Heart right ventricle (tissue), 16 donors: ENCODE measurements at regions not wholly inside any gene's neighbourhood (a gene's known extent, or its start where the extent isn't known, plus 50 kb on each side); places are given as distances from the start of the nearest gene placed in this dataset.
"Not testable (repeated sequence)": the region's sequence is repeated elsewhere in the genome, so short reads cannot be mapped to it uniquely, and the experiment has no call there.

ENCODE experiments used
- ATAC-seq, 8 donors: fragments of 200-7000 bp; cut with Tn5 transposase; one replicate each; pipeline ENCODE4 v1.9.1; 2020; ENCODE audit warnings: mild to moderate bottlenecking in 8 of 8, moderate library complexity in 8 of 8, moderate number of reproducible peaks in 1 of 8
- DNase-seq, 2 donors: peaks; one replicate each; pipeline ENCODE4 v3.0.0-alpha.2; 2020
- H3K27ac ChIP-seq, 10 donors: fragments of 200-600 bp; sonication (generic) in 2 of 10; one replicate each; pipeline versions ENCODE4 v1.5.0 to v1.8.0; 2020 to 2022; ENCODE audit warnings: mild to moderate bottlenecking in 3 of 10
- H3K27me3 ChIP-seq, 7 donors: fragments of 200-600 bp; one replicate each; pipeline ENCODE4 v1.8.0; 2021 to 2022; ENCODE audit warnings: mild to moderate bottlenecking in 2 of 7
- H3K36me3 ChIP-seq, 9 donors: fragments of 200-600 bp; sonication (generic) in 1 of 9; one replicate each; pipeline versions ENCODE4 v1.5.0 to v1.8.0; 2020 to 2022; ENCODE audit warnings: mild to moderate bottlenecking in 2 of 9
- H3K4me1 ChIP-seq, 9 donors: fragments of 200-600 bp; sonication (generic) in 1 of 9; one replicate each; pipeline versions ENCODE4 v1.5.0 to v1.8.0; 2020 to 2022; ENCODE audit warnings: mild to moderate bottlenecking in 4 of 9
- H3K4me3 ChIP-seq, 10 donors: fragments of 200-600 bp; sonication (generic) in 2 of 10; one replicate each; pipeline versions ENCODE4 v1.5.0 to v1.8.0; 2020 to 2022; ENCODE audit warnings: mild to moderate bottlenecking in 7 of 10, moderate library complexity in 2 of 10
- H3K9me3 ChIP-seq, 11 donors: fragments of 200-600 bp in 10 of 11; sonication (generic) in 2 of 11; one replicate each; pipeline versions ENCODE4 v1.5.0 to v1.8.0; 2013 to 2022; ENCODE audit warnings: mild to moderate bottlenecking in 2 of 11, control low read depth in 1 of 11, moderate library complexity in 1 of 11
- CTCF ChIP-seq, 9 donors: fragments of 200-600 bp; sonication (generic) in 2 of 9; IDR thresholded peaks; one replicate each; pipeline versions ENCODE4 v1.5.0 to v1.8.0; 2021 to 2022; ENCODE audit warnings: antibody characterized with exemption in 9 of 9, mild to moderate bottlenecking in 5 of 9, moderate library complexity in 1 of 9
- WGBS, 2 donors: extraction: QIAGEN DNeasy Blood & Tissue Kit; methylation state at CpG; one replicate each; pipeline ENCODE4 v1.1.7; 2013; ENCODE audit warnings: inconsistent platforms in 1 of 2; 5-methylcytosine and 5-hydroxymethylcytosine counted together
- intact Hi-C, 10 donors: fragments of 100-400 bp; cut with DNase I; formaldehyde crosslinking; loops; one replicate each; pipeline versions ENCODE4 v1.11.1 to v1.14.2; 2022
- donor health status: Arrhythmogenic right ventricular cardiomyopathy.
- donor health status: ischemic (EF 13 %, LVEDD 7.1; RV severe dilation, severe dysfunction).
- donor health status: healthy with polysubstance abuse.
- donor health status: DM: no; HTN: yes; CAD: no.
- donor health status: DM: no; HTN: no; CAD: no.
- donor health status: ischemic (EF 25% LVEDD 6.9; RV normal size, moderate dysfunction).
- donor health status: ischemic (EF 25% LVEDD 5.7; RV mildly dilated, moderate dysfunction).
- donor health status: healthy.
- donor health status: DM: yes; HTN: yes; CAD: no.
- donor health status: Ischemic cardiomyopathy.
- donor health status: ischemic (EF 35%, LVEDD 5.7; RV mildly dilated, moderate dysfunction).
- donor health status: nonischemic (EF 11% LVEDD 7.7; RV severe dilation, severe dysfunction).
- donor health status: DM: yes; HTN: yes; CAD: no.
- donor health status: PGD.
- donor health status: ischemic (EF 29% LVEDD 5.4; RV normal size, mild dysfunction).
- donor health status: nonischemic (EF 23%, LVEDD 6.1; RV moderate dilation, normal function).

DNA sequence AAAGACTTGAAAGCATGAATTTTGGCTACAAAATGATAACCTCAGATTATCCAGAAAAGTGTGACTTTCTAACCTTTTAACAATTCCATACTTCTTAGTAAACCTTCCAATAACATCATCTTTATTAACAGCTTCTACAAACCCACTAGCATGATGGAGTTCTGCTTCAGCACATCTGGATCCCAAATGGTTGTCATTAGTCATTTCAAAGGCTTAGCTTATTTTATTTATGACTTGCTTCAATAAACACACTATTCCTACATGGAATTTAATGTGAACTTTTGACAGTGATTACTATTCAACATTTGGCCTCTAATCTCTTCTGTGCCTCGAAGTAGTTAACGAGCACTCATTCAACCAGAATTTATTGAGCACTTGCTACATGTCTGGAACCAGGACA, 808.3 kb downstream of the TSN start:
- Histone ChIP-seq H3K27me3 (no peaks in the 10 kb centered on the region), H3K4me1 (no peaks in the 10 kb centered on the region), H3K36me3 (no peaks in the 10 kb centered on the region), H3K9me3 (peaks cover 0 to 5% (median 0%) of the 10 kb centered on the region in 11 donors), H3K4me3 (no peak overlapping the region), H3K27ac (no peak overlapping the region)
- intact Hi-C loops: no loop called here
- DNase-seq (no peak), ATAC-seq (no peak)
- 84 to 93% methylated on average over 2 of the region's 2 CpGs for WGBS, 2 donors
- no peak for TF ChIP-seq CTCF (IDR thresholded peaks at IDR 0.05)

DNA sequence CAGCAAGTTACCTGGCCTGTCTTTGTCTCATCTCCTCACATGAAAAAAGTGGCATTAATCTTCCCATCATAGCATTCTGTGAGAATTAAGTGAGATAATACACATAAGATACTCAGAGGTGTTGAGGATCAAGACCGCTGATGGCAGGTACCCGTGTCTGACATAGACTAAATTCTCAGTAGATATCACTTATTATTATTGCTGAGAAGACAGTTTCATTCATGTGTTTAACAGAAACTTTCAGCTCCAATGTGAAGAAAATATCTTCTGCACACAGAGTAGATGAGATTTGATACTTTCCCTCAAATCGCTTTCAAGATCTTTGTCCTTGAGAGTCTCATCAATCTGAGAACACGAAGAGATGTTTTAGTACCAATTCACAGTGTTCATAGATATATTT, 809.4 kb downstream of the TSN start:
- Histone ChIP-seq H3K27ac (no peak overlapping the region), H3K36me3 (no peaks in the 10 kb centered on the region), H3K27me3 (no peaks in the 10 kb centered on the region), H3K4me1 (no peaks in the 10 kb centered on the region), H3K4me3 (no peak overlapping the region), H3K9me3 (peaks cover 0 to 6% (median 0%) of the 10 kb centered on the region in 11 donors)
- DNase-seq (no peak), ATAC-seq (no peak)
- WGBS, 2 donors: 90 to 92% methylated on average over 4 of the region's 4 CpGs
- no peak for TF ChIP-seq CTCF (IDR thresholded peaks at IDR 0.05)
- intact Hi-C loops: no loop called here

GRCh38 chr2:122565364-122565763, 809.9 kb downstream of the TSN start:
- H3K4me3 ChIP-seq: no peak overlapping the region
- H3K9me3 ChIP-seq: peaks cover 0 to 6% (median 0%) of the 10 kb centered on the region in 11 donors
- 0 to 84% methylated on average over 1 of the region's 1 CpG for WGBS, 2 donors
- H3K27ac ChIP-seq: no peak overlapping the region
- no peak for ATAC-seq
- H3K27me3 ChIP-seq: no peaks in the 10 kb centered on the region
- H3K36me3 ChIP-seq: no peaks in the 10 kb centered on the region
- TF ChIP-seq CTCF (IDR thresholded peaks at IDR 0.05): no peak
- H3K4me1 ChIP-seq: no peaks in the 10 kb centered on the region
- intact Hi-C loops: no loop called here
- DNase-seq: no peak

DNA sequence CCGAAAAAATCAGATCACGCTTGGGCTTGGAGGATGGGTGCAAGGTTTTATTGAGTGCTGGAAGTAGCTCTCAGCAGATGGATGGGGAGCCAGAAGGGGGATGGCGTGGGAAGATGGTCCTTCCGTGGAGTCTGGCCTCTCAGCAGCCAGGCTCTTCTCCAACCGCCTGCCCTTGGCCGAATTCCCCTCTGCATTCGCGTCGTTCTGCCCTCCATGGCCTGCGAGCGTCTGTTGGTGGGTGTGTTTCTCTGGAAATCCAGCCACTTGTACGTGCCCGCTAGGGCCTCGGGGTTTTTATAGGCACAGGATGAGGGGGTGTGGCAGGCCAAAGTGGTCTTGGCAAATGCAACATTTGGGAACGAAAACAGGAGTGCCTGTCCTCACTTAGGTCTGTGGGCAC, 815.2 kb downstream of the TSN start:
- ATAC-seq: no peak
- no peak for TF ChIP-seq CTCF (IDR thresholded peaks at IDR 0.05)

GRCh38 chr2:122571471-122571870, 816.0 kb downstream of the TSN start:
- H3K27ac ChIP-seq, intact Hi-C loops, ATAC-seq, H3K27me3 ChIP-seq, H3K4me3 ChIP-seq, H3K36me3 ChIP-seq, DNase-seq, H3K4me1 ChIP-seq, H3K9me3 ChIP-seq: not testable (repeated sequence)

More for the DNA sequence above, 815.2 kb downstream of the TSN start:
- no peak overlapping the region for H3K4me3 ChIP-seq
- no peak for DNase-seq
- no peaks in the 10 kb centered on the region for H3K4me1 ChIP-seq
- no peak overlapping the region for H3K27ac ChIP-seq
- WGBS, 2 donors: 92 to 95% methylated on average over 15 of the region's 15 CpGs
- peaks cover 0 to 6% (median 0%) of the 10 kb centered on the region in 11 donors for H3K9me3 ChIP-seq
- H3K36me3 ChIP-seq: no peaks in the 10 kb centered on the region
- H3K27me3 ChIP-seq: no peaks in the 10 kb centered on the region
- intact Hi-C loops: no loop called here
